ENCODE measurements at regions not wholly inside any gene's neighbourhood (a gene's known extent, or its start where the extent isn't known, plus 50 kb on each side); places are given as distances from the start of the nearest gene placed in this dataset.

GRCh38 chr15:39095218-39095879 is 485.5 kb upstream of the THBS1 start:
- DNase-seq: no peak

- no peak for DNase-seq
Measured at GRCh38 chr15:39096608-39097205, 484.2 kb upstream of the THBS1 start.

DNA sequence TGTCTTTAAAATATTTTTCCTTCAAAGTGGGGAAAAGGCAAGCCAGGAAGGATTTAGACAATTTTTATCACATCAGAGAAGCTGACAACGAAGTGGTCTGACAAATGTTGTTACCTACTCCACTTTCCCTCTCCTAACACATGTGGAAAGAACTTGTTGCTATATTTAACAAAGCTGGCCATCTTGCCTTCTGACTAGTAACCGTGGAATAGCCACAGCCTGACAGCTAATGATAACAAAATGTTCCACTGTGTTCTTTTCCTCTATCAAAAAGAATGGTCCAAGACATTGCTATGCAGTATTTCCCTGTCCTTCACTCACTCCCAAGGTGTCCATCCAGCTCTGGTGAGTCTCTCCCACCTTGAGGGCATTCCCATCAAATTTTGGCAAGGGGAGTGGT is 481.4 kb upstream of the THBS1 start:
- no peak for DNase-seq

- DNase-seq: no peak
Measured at GRCh38 chr15:39100106-39100660, 480.7 kb upstream of the THBS1 start.

DNA sequence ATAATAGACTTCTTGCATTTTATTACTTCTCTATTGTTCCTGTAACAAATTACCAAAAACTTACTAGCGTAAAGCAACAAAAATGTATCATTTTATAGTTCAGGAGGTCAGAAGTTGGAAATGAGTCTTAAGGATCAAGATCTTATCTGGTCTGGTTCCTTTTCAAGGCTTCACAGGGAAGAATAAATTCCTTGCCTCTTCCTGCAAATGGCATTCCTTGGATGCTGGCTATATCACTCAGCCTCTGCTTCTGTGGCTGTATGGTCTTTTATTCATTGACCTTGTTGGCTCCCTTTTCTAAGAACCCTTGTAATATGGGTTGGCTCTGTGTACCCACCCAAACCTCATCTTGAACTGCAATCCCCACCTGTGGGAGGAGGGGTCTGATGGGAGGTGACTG is 478.4 kb upstream of the THBS1 start:
- no peak for DNase-seq

- no peak for DNase-seq
Measured at GRCh38 chr15:39106950-39107349, 473.9 kb upstream of the THBS1 start.

DNA sequence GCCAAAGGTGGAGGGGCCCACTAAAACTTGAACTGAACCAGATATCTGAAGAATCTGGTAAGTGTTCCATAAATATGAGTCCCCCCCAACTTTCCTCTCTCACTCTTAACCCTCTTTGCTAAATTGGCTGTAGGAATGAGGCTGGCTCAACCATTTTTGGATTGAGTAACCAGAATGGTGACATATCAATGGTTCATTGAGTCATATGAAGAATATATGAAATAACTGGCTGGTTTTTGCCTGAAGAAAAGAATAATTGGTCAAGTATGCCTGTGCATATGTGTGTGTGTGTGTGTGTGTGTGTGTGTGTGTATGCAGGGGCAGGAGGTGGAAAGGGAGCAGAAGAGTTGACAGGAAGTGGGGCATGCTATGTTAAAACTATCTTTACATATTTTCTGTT is 472.9 kb upstream of the THBS1 start:
- no peak for DNase-seq

DNA sequence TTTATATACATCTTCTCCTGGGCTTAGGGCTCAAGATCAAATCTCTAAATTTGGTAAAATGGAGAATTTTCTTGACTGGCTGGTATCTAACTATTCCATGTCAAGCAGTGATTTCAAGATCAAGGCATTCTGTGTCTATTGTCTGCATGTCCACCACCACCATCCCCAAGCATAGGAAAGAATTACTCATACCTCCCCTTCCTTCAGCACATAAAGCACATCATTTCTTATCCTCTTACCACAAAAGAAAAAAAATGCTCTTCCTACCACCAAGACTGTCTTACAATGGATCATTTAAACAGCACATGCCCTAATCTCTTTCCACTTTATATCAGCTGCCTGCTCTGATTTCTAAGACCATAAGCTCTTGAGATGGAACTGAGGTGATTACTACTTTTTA is 470.5 kb upstream of the THBS1 start:
- no peak for DNase-seq

GRCh38 chr15:39110746-39111145 is 470.1 kb upstream of the THBS1 start:
- DNase-seq: no peak

DNA sequence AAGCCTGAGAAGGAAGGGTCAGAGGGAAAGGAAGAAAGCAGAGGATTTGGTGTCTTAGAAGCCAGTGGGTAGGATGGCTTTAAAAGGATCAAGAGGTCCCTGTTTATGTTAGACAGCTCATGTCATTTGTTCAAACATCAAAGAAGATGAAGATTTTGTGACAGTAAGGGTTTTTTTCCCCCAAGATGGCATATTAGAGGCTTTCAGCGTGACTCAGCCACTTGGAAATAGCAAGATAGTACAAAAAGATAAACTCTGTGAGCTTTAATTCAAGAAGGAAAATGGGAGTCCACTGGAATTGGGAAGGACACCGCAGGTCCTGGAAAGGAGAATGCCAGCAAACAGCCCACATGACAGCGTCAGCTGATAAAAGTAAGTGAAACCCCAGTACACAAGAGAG is 467.1 kb upstream of the THBS1 start:
- DNase-seq: no peak

DNA sequence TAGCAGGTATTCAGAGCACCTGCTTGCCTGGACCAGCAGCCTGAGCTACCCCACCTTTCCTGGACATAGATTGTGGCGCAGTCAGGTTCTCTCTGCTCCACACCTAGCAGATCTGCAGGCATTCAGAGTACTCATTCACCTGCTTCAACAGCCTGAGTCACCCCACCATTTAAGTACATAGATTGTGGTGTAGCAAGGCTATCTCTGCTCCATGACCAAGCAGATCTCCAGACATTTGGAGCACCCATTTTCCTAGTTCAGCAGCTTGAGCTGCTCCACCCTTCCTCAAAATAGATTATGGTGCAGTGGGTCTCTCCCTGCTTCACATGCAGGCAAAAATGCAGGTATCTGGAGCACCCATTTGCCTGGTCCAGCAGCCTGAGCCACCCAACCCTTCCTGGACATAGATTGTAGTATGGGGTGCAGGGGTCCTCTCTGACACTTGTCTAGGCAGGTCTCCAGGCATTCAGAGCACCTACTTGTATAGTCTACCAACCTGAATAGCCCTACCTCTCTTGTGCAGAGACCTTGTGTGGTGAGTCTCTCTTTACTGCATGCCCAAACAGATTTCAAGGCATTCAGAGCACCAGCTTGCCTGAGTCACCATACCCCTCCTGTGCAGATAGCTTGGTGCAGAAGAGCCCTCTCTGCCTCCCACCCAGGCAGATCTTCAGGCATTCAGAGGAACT is 466.0 kb upstream of the THBS1 start:
- no peak for DNase-seq

- no peak for DNase-seq
Measured at GRCh38 chr15:39115379-39116057, 465.4 kb upstream of the THBS1 start.

- no peak for DNase-seq
Measured at GRCh38 chr15:39118510-39118909, 462.4 kb upstream of the THBS1 start.

GRCh38 chr15:39124155-39124552 is 456.7 kb upstream of the THBS1 start:
- DNase-seq: no peak

GRCh38 chr15:39124553-39125171 is 456.2 kb upstream of the THBS1 start:
- no peak for DNase-seq

GRCh38 chr15:39125226-39125625 is 455.7 kb upstream of the THBS1 start:
- no peak for DNase-seq

DNA sequence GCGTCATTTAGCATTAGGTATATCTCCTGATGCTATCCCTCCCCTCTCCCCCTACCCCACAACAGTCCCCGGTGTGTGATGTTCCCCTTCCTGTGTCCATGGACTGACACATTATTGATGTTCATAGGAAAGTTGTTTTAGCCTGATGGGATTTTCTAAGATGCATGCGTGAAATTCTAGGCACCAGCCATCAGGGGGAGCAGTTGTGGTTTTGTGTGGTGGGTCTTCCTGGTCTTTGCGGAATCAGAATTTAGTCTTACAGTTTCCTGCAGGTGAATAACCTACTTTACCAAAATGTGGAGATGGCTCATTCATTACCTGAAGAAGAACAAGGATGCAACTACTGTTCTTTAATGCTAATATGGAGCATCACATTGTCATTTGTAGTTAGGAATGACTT is 455.0 kb upstream of the THBS1 start:
- no peak for DNase-seq

- no peak for DNase-seq
Measured at GRCh38 chr15:39127151-39127790, 453.6 kb upstream of the THBS1 start.

DNA sequence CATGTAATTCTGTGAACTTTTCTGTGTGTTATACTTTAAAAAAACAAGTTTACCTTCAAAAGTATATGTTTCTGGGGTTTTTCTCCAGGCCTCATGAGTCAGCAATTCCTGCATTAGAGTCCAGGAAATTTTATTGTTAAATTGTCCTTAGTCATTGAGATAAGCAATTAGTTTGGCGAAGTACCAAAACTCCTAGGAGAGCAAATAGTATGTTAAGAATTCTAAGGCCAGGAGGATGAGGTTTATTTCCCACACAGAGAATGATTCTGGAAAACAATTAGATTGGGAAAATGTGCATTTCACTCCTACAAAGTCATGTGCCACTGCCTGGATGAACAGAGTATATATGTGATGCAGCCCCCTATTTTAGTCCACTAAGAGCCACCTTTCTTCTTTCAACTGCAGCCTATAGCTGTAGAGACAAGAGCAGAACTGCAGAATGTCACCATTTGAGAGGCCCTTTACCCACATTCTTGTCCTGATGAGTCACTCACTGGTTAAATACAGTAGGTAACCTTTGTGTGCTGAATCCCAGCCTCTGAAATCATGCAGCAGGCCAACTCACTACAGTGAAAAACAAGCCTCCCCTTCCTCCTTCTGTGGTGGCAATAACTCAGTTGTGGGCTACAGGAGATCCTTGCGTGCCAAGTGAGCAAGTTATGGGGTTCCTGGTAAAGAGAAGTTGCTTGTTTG is 452.8 kb upstream of the THBS1 start:
- no peak for DNase-seq

GRCh38 chr15:39128746-39129145 is 452.1 kb upstream of the THBS1 start:
- DNase-seq: no peak

GRCh38 chr15:39130556-39131379 is 450.1 kb upstream of the THBS1 start:
- no peak for DNase-seq
